HG02678 (cell line): ENCODE measurements at regions not wholly inside any gene's neighbourhood (a gene's known extent, or its start where the extent isn't known, plus 50 kb on each side); places are given as distances from the start of the nearest gene placed in this dataset.
"Not testable (repeated sequence)": the region's sequence is repeated elsewhere in the genome, so short reads cannot be mapped to it uniquely, and the experiment has no call there.

ENCODE experiments used
- ATAC-seq: cut with Tn5 transposase; IDR thresholded peaks from one replicate; pipeline ENCODE4 v1.9.1; 2021; ENCODE audit warnings: mild to moderate bottlenecking, moderate library complexity; ENCODE audit not compliant: unreplicated experiment

GRCh38 chr2:215799194-215799593 is 214.2 kb downstream of the MREG start:
- ATAC-seq: no peak

- ATAC-seq: no peak
Observed at GRCh38 chr2:215797676-215798075, 215.7 kb downstream of the MREG start.

GRCh38 chr2:215796140-215796855 is 217.1 kb downstream of the MREG start:
- ATAC-seq: no peak

- no peak for ATAC-seq
Observed at GRCh38 chr2:215794829-215795546, 218.4 kb downstream of the MREG start.

- ATAC-seq: peak; percentile 71
Observed at GRCh38 chr2:215793747-215794595, 219.4 kb downstream of the MREG start.

- no peak for ATAC-seq
Observed at GRCh38 chr2:215791481-215791937, 221.8 kb downstream of the MREG start.

- ATAC-seq: no peak
Observed at GRCh38 chr2:215790523-215791421, 222.6 kb downstream of the MREG start.

- ATAC-seq: no peak
Observed at GRCh38 chr2:215787565-215788178, 225.7 kb downstream of the MREG start.

- no peak for ATAC-seq
Observed at GRCh38 chr2:215787025-215787424, 226.3 kb downstream of the MREG start.

- no peak for ATAC-seq
Observed at GRCh38 chr2:215784371-215784783, 229.0 kb downstream of the MREG start.

GRCh38 chr2:215783640-215784039 is 229.7 kb downstream of the MREG start:
- ATAC-seq: not testable (repeated sequence)

- ATAC-seq: no peak
Observed at GRCh38 chr2:215782965-215783364, 230.4 kb downstream of the MREG start.

- ATAC-seq: no peak
Observed at GRCh38 chr2:215782295-215782694, 231.1 kb downstream of the MREG start.

GRCh38 chr2:215780907-215781685 is 232.3 kb downstream of the MREG start:
- no peak for ATAC-seq

- ATAC-seq: no peak
Observed at GRCh38 chr2:215780313-215780712, 233.0 kb downstream of the MREG start.

- no peak for ATAC-seq
Observed at GRCh38 chr2:215779912-215780311, 233.4 kb downstream of the MREG start.

- ATAC-seq: no peak
Observed at GRCh38 chr2:215777465-215778044, 235.8 kb downstream of the MREG start.

GRCh38 chr2:215775106-215775505 is 238.2 kb downstream of the MREG start:
- ATAC-seq: no peak

GRCh38 chr2:215773728-215774127 is 239.6 kb downstream of the MREG start:
- ATAC-seq: no peak
